Mucosa of descending colon (tissue), 3 donors: ENCODE measurements at regions not wholly inside any gene's neighbourhood (a gene's known extent, or its start where the extent isn't known, plus 50 kb on each side); places are given as distances from the start of the nearest gene placed in this dataset.

Experiments used
- ATAC-seq: fragments of 200-7000 bp; cut with Tn5 transposase; one replicate; pipeline ENCODE4 v1.9.1; 2020; ENCODE audit warnings: mild to moderate bottlenecking, moderate library complexity
- DNase-seq, 3 donors: peaks; one replicate each; pipeline ENCODE4 v3.0.0-alpha.2; 2020
- H3K36me3 ChIP-seq: fragments of 200-600 bp; one replicate; pipeline ENCODE4 v1.8.0; 2021; ENCODE audit warnings: low read depth, mild to moderate bottlenecking
- H3K4me1 ChIP-seq: fragments of 200-600 bp; one replicate; pipeline ENCODE4 v1.8.0; 2021; ENCODE audit warnings: low read depth, mild to moderate bottlenecking
- H3K4me3 ChIP-seq: fragments of 200-600 bp; one replicate; pipeline ENCODE4 v1.8.0; 2021; ENCODE audit warnings: mild to moderate bottlenecking
- H3K9me3 ChIP-seq: fragments of 200-600 bp; one replicate; pipeline ENCODE4 v1.8.0; 2021; ENCODE audit warnings: mild to moderate bottlenecking
- intact Hi-C, 2 donors: fragments of 100-400 bp; cut with DNase I in 1 of 2; cut with micrococcal nuclease in 1 of 2; formaldehyde crosslinking; loops; one replicate each; pipeline versions ENCODE4 v1.11.0 to v1.11.1; 2022; cut with DNase I, micrococcal nuclease
- TF ChIP-seq, protein P1 (sequence below): fragments of 200-600 bp; IDR thresholded peaks from one replicate; pipeline ENCODE4 v1.8.0; 2022; ENCODE audit warnings: antibody characterized with exemption, mild to moderate bottlenecking
- donor health status: DM: no; HTN: no; CAD: no; lungs with moderate emphysema.
- donor health status: DM: no; HTN: no; CAD: no.
- donor health status: DM: no; HTN: yes; CAD: no.

DNA sequence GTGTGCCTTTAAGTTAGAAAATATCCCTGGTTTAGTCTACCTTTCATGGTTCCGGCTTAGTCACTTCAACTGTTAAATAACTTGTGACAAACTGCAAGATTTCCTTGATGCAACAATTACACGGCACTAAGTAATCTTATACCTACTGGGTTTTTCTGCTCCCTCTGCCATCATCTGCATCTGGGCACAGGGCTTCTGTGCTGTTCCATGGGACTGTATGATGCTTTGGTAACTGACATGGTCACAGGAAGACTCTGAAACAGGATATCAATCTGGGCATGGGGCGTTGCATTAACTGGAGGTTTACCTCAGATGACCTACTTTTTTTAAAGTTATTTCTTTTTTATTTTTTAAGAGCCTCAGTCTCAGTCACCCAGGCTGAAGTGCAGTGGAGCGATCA lies 365.4 kb downstream of the SS18 start:
- no peaks in the 10 kb centered on the region for H3K9me3 ChIP-seq
- TF ChIP-seq, protein P1, sequence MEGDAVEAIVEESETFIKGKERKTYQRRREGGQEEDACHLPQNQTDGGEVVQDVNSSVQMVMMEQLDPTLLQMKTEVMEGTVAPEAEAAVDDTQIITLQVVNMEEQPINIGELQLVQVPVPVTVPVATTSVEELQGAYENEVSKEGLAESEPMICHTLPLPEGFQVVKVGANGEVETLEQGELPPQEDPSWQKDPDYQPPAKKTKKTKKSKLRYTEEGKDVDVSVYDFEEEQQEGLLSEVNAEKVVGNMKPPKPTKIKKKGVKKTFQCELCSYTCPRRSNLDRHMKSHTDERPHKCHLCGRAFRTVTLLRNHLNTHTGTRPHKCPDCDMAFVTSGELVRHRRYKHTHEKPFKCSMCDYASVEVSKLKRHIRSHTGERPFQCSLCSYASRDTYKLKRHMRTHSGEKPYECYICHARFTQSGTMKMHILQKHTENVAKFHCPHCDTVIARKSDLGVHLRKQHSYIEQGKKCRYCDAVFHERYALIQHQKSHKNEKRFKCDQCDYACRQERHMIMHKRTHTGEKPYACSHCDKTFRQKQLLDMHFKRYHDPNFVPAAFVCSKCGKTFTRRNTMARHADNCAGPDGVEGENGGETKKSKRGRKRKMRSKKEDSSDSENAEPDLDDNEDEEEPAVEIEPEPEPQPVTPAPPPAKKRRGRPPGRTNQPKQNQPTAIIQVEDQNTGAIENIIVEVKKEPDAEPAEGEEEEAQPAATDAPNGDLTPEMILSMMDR: no peak
- no peak for ATAC-seq

DNA sequence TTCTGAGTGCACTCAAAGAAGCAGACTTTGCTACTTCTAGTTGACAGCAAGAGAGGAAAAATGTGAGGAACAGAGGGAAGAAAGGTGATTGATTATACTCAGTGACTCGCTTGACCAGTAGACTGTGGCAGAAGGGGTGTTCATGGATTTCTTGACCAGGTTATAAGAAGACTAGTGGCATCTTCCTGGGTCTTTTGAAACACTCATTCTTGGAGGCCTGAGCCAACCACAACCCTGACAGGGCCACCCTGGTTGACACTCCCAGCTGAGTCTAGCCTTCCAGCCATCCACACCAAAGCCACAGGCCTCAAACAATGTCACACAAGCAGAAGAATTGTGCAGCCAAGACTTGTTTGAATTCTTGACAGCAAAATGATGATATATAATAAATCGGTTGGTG lies 366.3 kb downstream of the SS18 start:
- DNase-seq (no peak), ATAC-seq (no peak)
- Histone ChIP-seq H3K4me1 (no peaks in the 10 kb centered on the region), H3K4me3 (no peak overlapping the region), H3K36me3 (no peaks in the 10 kb centered on the region), H3K9me3 (no peaks in the 10 kb centered on the region)
- intact Hi-C loops: no loop called here
- TF ChIP-seq, protein P1: no peak

More for the DNA sequence above, 365.4 kb downstream of the SS18 start:
- Histone ChIP-seq H3K4me1 (no peaks in the 10 kb centered on the region), H3K4me3 (no peak overlapping the region), H3K36me3 (no peaks in the 10 kb centered on the region)
- no peak for DNase-seq
- intact Hi-C loops: no loop called here

DNA sequence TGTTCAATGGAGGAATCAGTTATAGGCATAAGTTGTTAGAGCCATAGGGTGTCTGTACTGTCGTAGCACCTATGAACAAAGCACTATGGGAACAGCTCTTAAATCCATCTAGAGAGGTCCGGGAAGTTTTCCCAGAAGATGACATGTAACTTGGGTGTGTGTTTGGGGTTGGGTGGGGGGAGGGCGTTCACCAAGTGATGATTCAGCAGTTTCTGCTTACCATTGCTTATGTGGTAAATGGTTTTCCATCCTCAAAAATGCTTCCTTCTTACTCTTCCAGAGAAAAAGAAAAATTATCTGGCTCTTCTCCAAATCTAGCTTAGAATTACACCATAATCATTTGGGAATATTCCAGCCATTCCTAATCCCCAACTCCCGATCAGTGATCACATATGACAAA lies 361.1 kb upstream of the ZNF521 start:
- ATAC-seq (no peak), DNase-seq (no peak)
- Histone ChIP-seq H3K4me1 (no peaks in the 10 kb centered on the region), H3K9me3 (no peaks in the 10 kb centered on the region), H3K4me3 (no peak overlapping the region), H3K36me3 (no peaks in the 10 kb centered on the region)
- TF ChIP-seq, protein P1: no peak
- intact Hi-C loops: no loop called here

DNA sequence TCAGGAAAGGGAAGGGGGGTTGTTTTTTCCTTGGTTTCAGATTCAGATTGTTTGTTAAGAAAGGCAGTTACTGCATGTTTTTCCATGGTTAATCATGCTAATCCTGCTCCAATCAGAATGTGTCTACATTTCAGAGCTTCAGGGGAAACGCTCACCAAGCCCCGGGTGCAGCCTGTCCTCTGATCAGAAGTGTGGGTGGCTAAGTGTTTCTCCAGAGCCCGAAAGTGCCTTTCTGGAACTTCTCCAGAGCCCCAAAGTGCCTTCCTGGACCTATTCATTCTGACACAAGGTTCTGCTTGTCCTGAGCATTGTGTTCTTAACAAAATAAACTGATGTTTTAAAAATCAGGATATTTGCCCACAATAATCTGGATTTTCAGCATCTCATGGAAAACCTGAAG lies 359.0 kb upstream of the ZNF521 start:
- Histone ChIP-seq H3K4me1 (no peaks in the 10 kb centered on the region), H3K4me3 (no peak overlapping the region), H3K9me3 (no peaks in the 10 kb centered on the region), H3K36me3 (no peaks in the 10 kb centered on the region)
- TF ChIP-seq, protein P1: no peak
- ATAC-seq (no peak), DNase-seq (no peak)
- intact Hi-C loops: no loop called here

DNA sequence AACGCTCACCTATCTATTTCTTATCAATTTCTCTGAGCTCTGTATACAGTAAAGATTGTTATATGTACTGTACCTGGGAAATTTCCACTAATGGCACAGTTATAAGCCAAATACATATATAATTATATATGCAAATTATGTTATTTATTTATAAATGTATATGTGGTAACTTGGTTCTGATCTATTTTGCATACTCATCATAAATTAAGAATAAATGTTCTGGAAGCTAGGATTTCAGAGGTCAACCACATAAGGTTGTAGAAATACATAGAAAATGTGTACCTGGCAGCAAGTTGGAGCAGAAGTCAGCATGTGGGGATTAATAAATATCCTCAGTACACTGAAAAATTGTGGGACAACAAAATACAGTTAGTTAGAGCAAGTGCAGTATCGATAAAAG lies 353.7 kb upstream of the ZNF521 start:
- Histone ChIP-seq H3K4me3 (no peak overlapping the region), H3K9me3 (no peaks in the 10 kb centered on the region), H3K36me3 (no peaks in the 10 kb centered on the region), H3K4me1 (no peaks in the 10 kb centered on the region)
- intact Hi-C loops: no loop called here
- TF ChIP-seq, protein P1: no peak
- ATAC-seq: no peak
- no peak for DNase-seq

DNA sequence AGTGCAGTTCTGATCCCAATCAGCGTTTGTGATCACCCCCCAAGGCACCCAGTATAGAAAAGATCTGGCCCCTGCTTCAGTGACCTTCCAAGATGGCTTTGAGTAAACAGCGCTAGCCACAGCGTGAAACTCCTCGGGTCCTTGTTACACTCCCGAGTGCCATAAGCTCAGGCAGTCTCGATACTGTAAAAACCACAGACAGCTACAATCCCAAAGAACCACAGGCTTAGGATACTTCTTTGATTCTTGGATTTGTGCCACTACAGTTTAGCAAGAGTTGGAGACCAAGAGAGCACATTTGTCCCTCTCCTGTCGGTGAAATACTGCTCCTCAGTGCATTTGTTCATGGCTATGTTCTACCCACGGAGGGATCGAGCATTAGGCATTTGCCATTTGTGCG lies 352.5 kb upstream of the ZNF521 start:
- H3K4me3 ChIP-seq: no peak overlapping the region
- ATAC-seq (no peak), DNase-seq (no peak)
- intact Hi-C loops: no loop called here
- no peaks in the 10 kb centered on the region for H3K9me3 ChIP-seq
- H3K4me1 ChIP-seq: no peaks in the 10 kb centered on the region
- H3K36me3 ChIP-seq: no peaks in the 10 kb centered on the region
- TF ChIP-seq, protein P1: no peak
